IMR-90 (cell line): ENCODE measurements at regions not wholly inside any gene's neighbourhood (a gene's known extent, or its start where the extent isn't known, plus 50 kb on each side); places are given as distances from the start of the nearest gene placed in this dataset.

Source experiments
- ATAC-seq: fragments of 200-7000 bp; cut with Tn5 transposase; 2 replicates; pipeline ENCODE4 v1.9.1; 2020; ENCODE audit warnings: low read depth, mild to moderate bottlenecking, moderate library complexity
- BruUV-seq: library from RNA; stranded (reverse); fragments of 400-500 nt; replicated peaks from 2 replicates; lab custom pipeline; 2021; lab: Mats Ljungman, UMichigan
- CTCF ChIA-PET: fragments of 300-600 bp; formaldehyde crosslinking; extraction: SDS; loops from one replicate; lab custom pipeline; 2021; ENCODE audit warnings: antibody characterized with exemption; lab: Yijun Ruan, JAX
- POLR2A ChIA-PET: fragments of 300-600 bp; sonication (Branson Sonifier 250); formaldehyde crosslinking; loops from one replicate; lab custom pipeline; 2022; ENCODE audit warnings: antibody characterized with exemption; ENCODE audit not compliant: unreplicated experiment; lab: Charles Lee
- DNase-seq: peaks from one replicate; pipeline ENCODE4 v3.0.0; 2013
- H2AFZ ChIP-seq: replicated peaks from 2 replicates; pipeline ENCODE3; 2013; ENCODE audit warnings: low read length, mild to moderate bottlenecking; ENCODE audit not compliant: poor library complexity
- H2AK5ac ChIP-seq: 2 replicates; pipeline ENCODE4 v1.6.1; 2013; ENCODE audit warnings: low read depth, low read length, inconsistent platforms
- H2AK9ac ChIP-seq: replicated peaks from 2 replicates; pipeline ENCODE3; 2013; ENCODE audit warnings: mild to moderate bottlenecking, low read depth, low read length, moderate library complexity; ENCODE audit not compliant: poor library complexity
- H2BK120ac ChIP-seq: 2 replicates; pipeline ENCODE4 v1.6.1; 2013; ENCODE audit warnings: low read depth, low read length, inconsistent platforms
- H2BK15ac ChIP-seq: 3 replicates; pipeline ENCODE4 v1.6.1; 2013; ENCODE audit warnings: low read depth, low read length, inconsistent platforms
- H2BK20ac ChIP-seq: 2 replicates; pipeline ENCODE4 v1.6.1; 2013; ENCODE audit warnings: low read depth, mild to moderate bottlenecking, inconsistent platforms, low read length, moderate library complexity
- H2BK5ac ChIP-seq: 2 replicates; pipeline ENCODE4 v1.6.1; 2013; ENCODE audit warnings: mild to moderate bottlenecking, low read depth, low read length, inconsistent platforms; ENCODE audit not compliant: poor library complexity, severe bottlenecking
- H3K14ac ChIP-seq: replicated peaks from 2 replicates; pipeline ENCODE4 v1.6.1; 2013; ENCODE audit warnings: low read depth, low read length, inconsistent platforms
- H3K18ac ChIP-seq: 2 replicates; pipeline ENCODE4 v1.6.1; 2013; ENCODE audit warnings: low read depth, low read length, control low read depth
- H3K23ac ChIP-seq: 2 replicates; pipeline ENCODE4 v1.6.1; 2013; ENCODE audit warnings: low read depth, low read length, inconsistent platforms
- H3K27ac ChIP-seq: 2 replicates; pipeline ENCODE4 v1.5.1; 2013; ENCODE audit warnings: mild to moderate bottlenecking, control low read depth, low read length; ENCODE audit not compliant: insufficient read depth
- H3K27me3 ChIP-seq: 2 replicates; pipeline ENCODE4 v1.6.1; 2013; ENCODE audit warnings: low read length; ENCODE audit not compliant: control insufficient read depth, insufficient read depth
- H3K36me3 ChIP-seq: 2 replicates; pipeline ENCODE4 v1.6.1; 2013; ENCODE audit warnings: low read length, mixed read lengths; ENCODE audit not compliant: control insufficient read depth, insufficient read depth
- H3K4ac ChIP-seq: 2 replicates; pipeline ENCODE4 v1.6.1; 2013; ENCODE audit warnings: low read depth, low read length, inconsistent platforms
- H3K4me1 ChIP-seq: 2 replicates; pipeline ENCODE4 v1.6.1; 2013; ENCODE audit warnings: low read length, mixed read lengths; ENCODE audit not compliant: control insufficient read depth, insufficient read depth
- H3K4me2 ChIP-seq: 2 replicates; pipeline ENCODE4 v1.6.1; 2013; ENCODE audit warnings: low read depth, mild to moderate bottlenecking, control low read depth, low read length, moderate library complexity
- H3K4me3 ChIP-seq: 2 replicates; pipeline ENCODE4 v1.5.1; 2013; ENCODE audit warnings: low read depth, mild to moderate bottlenecking, control low read depth, low read length, moderate library complexity; ENCODE audit not compliant: insufficient read depth
- H3K56ac ChIP-seq: 2 replicates; pipeline ENCODE4 v1.6.1; 2013; ENCODE audit warnings: low read length, inconsistent platforms; ENCODE audit not compliant: insufficient read depth; ENCODE audit errors: extremely low read depth
- H3K79me1 ChIP-seq, 2 experiments: 2 replicates each; pipeline ENCODE4 v1.6.1; 2013; ENCODE audit warnings: low read length in 2 of 2, inconsistent platforms in 1 of 2, low read depth in 1 of 2
- H3K9ac ChIP-seq: 2 replicates; pipeline ENCODE4 v1.6.1; 2013; ENCODE audit warnings: low read depth, low read length, control low read depth
- H3K9me1 ChIP-seq: 2 replicates; pipeline ENCODE4 v1.6.1; 2013; ENCODE audit warnings: low read length, inconsistent platforms; ENCODE audit not compliant: insufficient read depth
- H3K9me3 ChIP-seq: 2 replicates; pipeline ENCODE4 v1.6.1; 2013; ENCODE audit warnings: low read length; ENCODE audit not compliant: control insufficient read depth, insufficient read depth
- H4K20me1 ChIP-seq: 2 replicates; pipeline ENCODE4 v1.6.1; 2013; ENCODE audit warnings: low read length, inconsistent platforms; ENCODE audit not compliant: insufficient read depth
- H4K5ac ChIP-seq: 2 replicates; pipeline ENCODE4 v1.6.1; 2013; ENCODE audit warnings: mild to moderate bottlenecking, low read depth, low read length, control low read depth
- H4K8ac ChIP-seq, 2 experiments: 2 replicates each; pipeline ENCODE4 v1.6.1; 2013; ENCODE audit warnings: low read depth in 2 of 2, low read length in 2 of 2, control low read depth in 1 of 2, inconsistent platforms in 1 of 2
- H4K91ac ChIP-seq: 2 replicates; pipeline ENCODE4 v1.6.1; 2013; ENCODE audit warnings: low read depth, low read length, inconsistent platforms; ENCODE audit not compliant: insufficient read depth
- CEBPB ChIP-seq: IDR thresholded peaks from 2 replicates; pipeline ENCODE4 v1.6.1; 2012; ENCODE audit warnings: low read depth, low read length, improper control_type of control experiment
- CHD1 ChIP-seq: IDR thresholded peaks from 2 replicates; pipeline ENCODE4 v1.6.1; 2012; ENCODE audit warnings: low read depth, low read length, improper control_type of control experiment
- MAFK ChIP-seq: IDR thresholded peaks from 2 replicates; pipeline ENCODE4 v1.6.1; 2012; ENCODE audit warnings: low read depth, low read length, improper control_type of control experiment
- MAZ ChIP-seq: IDR thresholded peaks from 2 replicates; pipeline ENCODE4 v1.6.1; 2012; ENCODE audit warnings: low read depth, mild to moderate bottlenecking, low read length, improper control_type of control experiment, moderate library complexity, borderline replicate concordance
- MXI1 ChIP-seq: IDR thresholded peaks from 2 replicates; pipeline ENCODE4 v1.6.1; 2012; ENCODE audit warnings: low read depth, mild to moderate bottlenecking, low read length, moderate library complexity, borderline replicate concordance
- NFE2L2 ChIP-seq: fragments of 150-350 bp; IDR thresholded peaks from 2 replicates; pipeline ENCODE4 v1.6.1; 2016; ENCODE audit warnings: low read depth, mild to moderate bottlenecking, low read length
- POLR2A ChIP-seq: IDR thresholded peaks from 2 replicates; pipeline ENCODE4 v1.6.1; 2012; ENCODE audit warnings: mild to moderate bottlenecking, low read depth, low read length
- RAD21 ChIP-seq: IDR thresholded peaks from 2 replicates; pipeline ENCODE4 v1.6.1; 2012; ENCODE audit warnings: low read length, improper control_type of control experiment
- RCOR1 ChIP-seq: IDR thresholded peaks from 2 replicates; pipeline ENCODE4 v1.6.1; 2012; ENCODE audit warnings: mild to moderate bottlenecking, low read length, improper control_type of control experiment; ENCODE audit not compliant: insufficient replicate concordance
- RFX5 ChIP-seq: IDR thresholded peaks from 2 replicates; pipeline ENCODE4 v1.8.0; 2012; ENCODE audit warnings: low read depth, mild to moderate bottlenecking, low read length, moderate library complexity
- WGBS, 2 experiments: methylation state at CpG; one replicate each; pipeline versions ENCODE4 v1.1.5 to v1.1.7; 2013; ENCODE audit warnings: missing lambda C conversion rate in 2 of 2; ENCODE audit not compliant: insufficient read length in 1 of 2; ENCODE audit errors: extremely low coverage in 2 of 2; 5-methylcytosine and 5-hydroxymethylcytosine counted together
- dilution Hi-C: fragments of 300-500 bp; cut with HindIII; formaldehyde crosslinking; loops from one replicate; pipeline ENCODE4 v1.14.3; 2018; ENCODE audit warnings: low sequenced_read_pairs; ENCODE audit not compliant: unreplicated experiment
- in situ Hi-C: fragments of 300-500 bp; cut with MboI; formaldehyde crosslinking; loops from 3 replicates; pipeline ENCODE4 v1.14.3; 2019; ENCODE audit warnings: low sequenced_read_pairs, inconsistent platforms, mixed read lengths
- intact Hi-C: fragments of 100-400 bp; cut with micrococcal nuclease; formaldehyde crosslinking; loops from 2 replicates; pipeline ENCODE4 v1.10.0; 2022
- TF ChIP-seq, protein P1 (sequence below): fragments of 150-350 bp; IDR thresholded peaks from 2 replicates; pipeline ENCODE4 v1.6.1; 2016; ENCODE audit warnings: low read depth, mild to moderate bottlenecking, low read length, moderate library complexity, borderline replicate concordance
- TF ChIP-seq, protein P2 (sequence below): conservative IDR thresholded peaks from 2 replicates; pipeline ENCODE4 v1.5.1; 2012; ENCODE audit warnings: mild to moderate bottlenecking, low read depth, low read length, improper control_type of control experiment

DNA sequence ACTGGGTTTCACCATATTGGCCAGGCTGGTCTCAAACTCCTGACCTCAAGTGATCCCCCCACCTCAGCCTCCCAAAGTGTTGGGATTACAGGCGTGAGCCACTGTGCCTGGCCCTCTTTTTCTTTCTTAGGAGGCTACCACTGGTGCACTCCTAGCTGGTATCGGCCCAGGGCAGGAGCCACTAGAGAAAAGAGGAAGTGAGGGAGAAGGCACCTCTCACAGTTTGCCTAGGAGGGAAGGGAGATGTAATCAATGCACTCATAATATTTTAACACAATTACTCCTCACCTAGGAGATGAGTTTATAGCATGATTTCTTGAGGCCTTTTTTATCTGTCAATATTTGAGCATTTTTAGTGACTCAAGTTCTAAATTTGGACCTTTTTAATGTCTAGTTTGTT lies 189.0 kb upstream of the SOX4 start:
- DNase-seq (no peak), ATAC-seq (no peak)
- Histone ChIP-seq H3K9ac (no peak overlapping the region), H3K27ac (no peak overlapping the region), H3K79me1 (no peaks in the 10 kb centered on the region), H2AK9ac (no peak overlapping the region), H2BK120ac (no peak overlapping the region), H4K5ac (no peak overlapping the region), H3K56ac (no peak overlapping the region), H4K91ac (no peak overlapping the region), H3K4me1 (no peaks in the 10 kb centered on the region), H4K8ac (no peak overlapping the region), H2BK15ac (no peak overlapping the region), H3K27me3 (no peaks in the 10 kb centered on the region), H2AFZ (no peak overlapping the region), H3K4ac (no peak overlapping the region), H3K23ac (no peak overlapping the region), H2BK20ac (no peak overlapping the region), H3K14ac (no peak overlapping the region), H3K9me1 (no peaks in the 10 kb centered on the region), H4K20me1 (no peaks in the 10 kb centered on the region), H3K18ac (no peak overlapping the region), H2BK5ac (no peak overlapping the region), H3K4me3 (no peak overlapping the region), H2AK5ac (no peak overlapping the region), H3K4me2 (no peak overlapping the region), H3K36me3 (no peaks in the 10 kb centered on the region), H3K9me3 (no peaks in the 10 kb centered on the region)
- POLR2A ChIA-PET = no interaction called here
- BruUV-seq = no TSS peak
- CTCF ChIA-PET = no interaction called here
- no peak for TF ChIP-seq CEBPB
- TF ChIP-seq CHD1 = no peak
- TF ChIP-seq POLR2A = no peak
- TF ChIP-seq, protein P1, sequence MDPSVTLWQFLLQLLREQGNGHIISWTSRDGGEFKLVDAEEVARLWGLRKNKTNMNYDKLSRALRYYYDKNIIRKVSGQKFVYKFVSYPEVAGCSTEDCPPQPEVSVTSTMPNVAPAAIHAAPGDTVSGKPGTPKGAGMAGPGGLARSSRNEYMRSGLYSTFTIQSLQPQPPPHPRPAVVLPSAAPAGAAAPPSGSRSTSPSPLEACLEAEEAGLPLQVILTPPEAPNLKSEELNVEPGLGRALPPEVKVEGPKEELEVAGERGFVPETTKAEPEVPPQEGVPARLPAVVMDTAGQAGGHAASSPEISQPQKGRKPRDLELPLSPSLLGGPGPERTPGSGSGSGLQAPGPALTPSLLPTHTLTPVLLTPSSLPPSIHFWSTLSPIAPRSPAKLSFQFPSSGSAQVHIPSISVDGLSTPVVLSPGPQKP = no peak
- no peak for TF ChIP-seq MAFK
- TF ChIP-seq NFE2L2 = no peak
- no peak for TF ChIP-seq MXI1
- no peak for TF ChIP-seq RFX5
- no peak for TF ChIP-seq RCOR1
- TF ChIP-seq, protein P2, sequence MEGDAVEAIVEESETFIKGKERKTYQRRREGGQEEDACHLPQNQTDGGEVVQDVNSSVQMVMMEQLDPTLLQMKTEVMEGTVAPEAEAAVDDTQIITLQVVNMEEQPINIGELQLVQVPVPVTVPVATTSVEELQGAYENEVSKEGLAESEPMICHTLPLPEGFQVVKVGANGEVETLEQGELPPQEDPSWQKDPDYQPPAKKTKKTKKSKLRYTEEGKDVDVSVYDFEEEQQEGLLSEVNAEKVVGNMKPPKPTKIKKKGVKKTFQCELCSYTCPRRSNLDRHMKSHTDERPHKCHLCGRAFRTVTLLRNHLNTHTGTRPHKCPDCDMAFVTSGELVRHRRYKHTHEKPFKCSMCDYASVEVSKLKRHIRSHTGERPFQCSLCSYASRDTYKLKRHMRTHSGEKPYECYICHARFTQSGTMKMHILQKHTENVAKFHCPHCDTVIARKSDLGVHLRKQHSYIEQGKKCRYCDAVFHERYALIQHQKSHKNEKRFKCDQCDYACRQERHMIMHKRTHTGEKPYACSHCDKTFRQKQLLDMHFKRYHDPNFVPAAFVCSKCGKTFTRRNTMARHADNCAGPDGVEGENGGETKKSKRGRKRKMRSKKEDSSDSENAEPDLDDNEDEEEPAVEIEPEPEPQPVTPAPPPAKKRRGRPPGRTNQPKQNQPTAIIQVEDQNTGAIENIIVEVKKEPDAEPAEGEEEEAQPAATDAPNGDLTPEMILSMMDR = no peak
- TF ChIP-seq MAZ = no peak
- no peak for TF ChIP-seq RAD21
- WGBS, 2 experiments = no CpG with 5 or more reads among the region's 2 CpGs
- intact Hi-C loops (no loop called here), in situ Hi-C loops (no loop called here), dilution Hi-C loops (no loop called here)
